NT2/D1 (cell line): ENCODE measurements at regions not wholly inside any gene's neighbourhood (a gene's known extent, or its start where the extent isn't known, plus 50 kb on each side); places are given as distances from the start of the nearest gene placed in this dataset.

Experiments used
- YY1 ChIP-seq: IDR thresholded peaks from 2 replicates; pipeline ENCODE4 v1.6.1; 2011; ENCODE audit not compliant: insufficient read length, insufficient read depth
- ZNF274 ChIP-seq: IDR thresholded peaks from 2 replicates; pipeline ENCODE4 v1.6.1; 2011; ENCODE audit warnings: mild to moderate bottlenecking, low read depth, low read length

DNA sequence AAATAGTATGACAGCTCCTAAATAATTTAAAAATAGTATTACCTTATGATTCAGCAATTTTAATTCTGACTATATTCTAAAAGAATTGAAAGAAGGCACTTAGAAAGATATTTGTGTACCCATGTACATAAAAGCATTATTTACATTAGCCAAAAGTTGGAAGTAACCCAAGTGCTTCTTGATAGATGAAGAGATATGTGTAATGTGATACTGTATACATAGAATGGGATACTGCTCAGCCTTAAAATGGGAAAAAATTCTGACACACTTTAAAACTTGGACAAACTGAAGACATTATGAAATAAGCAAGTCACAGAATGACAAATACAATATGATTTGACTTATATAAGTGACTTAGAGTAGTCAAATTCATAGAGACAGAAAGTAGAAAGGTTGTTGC lies 112.2 kb downstream of the IDS start:
- TF ChIP-seq YY1 (no peak), ZNF274 (no peak)
